NCI-H82 (cell line): ENCODE measurements at regions not wholly inside any gene's neighbourhood (a gene's known extent, or its start where the extent isn't known, plus 50 kb on each side); places are given as distances from the start of the nearest gene placed in this dataset.
A peak's percentile ranks its signal among the peaks of the same experiment; 100 is the strongest.

Experiments
- DNase-seq: peaks from one replicate; lab custom pipeline; 2025; lab: John Stamatoyannopoulos, UW

- DNase-seq: no peak
Measured at GRCh38 chr16:52101246-52101645, 445.7 kb downstream of the TOX3 start.

GRCh38 chr16:52099382-52099781 lies 447.6 kb downstream of the TOX3 start:
- DNase-seq: no peak

- DNase-seq: peak; percentile 15
Measured at GRCh38 chr16:52095471-52095870, 451.5 kb downstream of the TOX3 start.

GRCh38 chr16:52092126-52092525 lies 454.8 kb downstream of the TOX3 start:
- DNase-seq: no peak

GRCh38 chr16:52090080-52090479 lies 456.9 kb downstream of the TOX3 start:
- no peak for DNase-seq

GRCh38 chr16:52089476-52089875 lies 457.5 kb downstream of the TOX3 start:
- no peak for DNase-seq

- DNase-seq: no peak
Measured at GRCh38 chr16:52086901-52087300, 460.0 kb downstream of the TOX3 start.

GRCh38 chr16:52078716-52079655 lies 468.0 kb downstream of the TOX3 start:
- DNase-seq: no peak

- no peak for DNase-seq
Measured at GRCh38 chr16:52077607-52078006, 469.3 kb downstream of the TOX3 start.

- no peak for DNase-seq
Measured at GRCh38 chr16:52076801-52077201, 470.1 kb downstream of the TOX3 start.

- no peak for DNase-seq
Measured at GRCh38 chr16:52076332-52076731, 470.6 kb downstream of the TOX3 start.

- peak; percentile 2 for DNase-seq
Measured at GRCh38 chr16:52074133-52074532, 472.8 kb downstream of the TOX3 start.

- no peak for DNase-seq
Measured at GRCh38 chr16:52073024-52073423, 473.9 kb downstream of the TOX3 start.

GRCh38 chr16:52071101-52071500 lies 475.8 kb downstream of the TOX3 start:
- DNase-seq: no peak

GRCh38 chr16:52070341-52071057 lies 476.4 kb downstream of the TOX3 start:
- no peak for DNase-seq

GRCh38 chr16:52069866-52070265 lies 477.1 kb downstream of the TOX3 start:
- DNase-seq: peak; percentile 57

GRCh38 chr16:52068447-52069074 lies 478.4 kb downstream of the TOX3 start:
- DNase-seq: peak; percentile 70

- DNase-seq: no peak
Measured at GRCh38 chr16:52066962-52067361, 480.0 kb downstream of the TOX3 start.

GRCh38 chr16:52056259-52056658 lies 490.7 kb downstream of the TOX3 start:
- DNase-seq: no peak

GRCh38 chr16:52055381-52055780 lies 491.6 kb downstream of the TOX3 start:
- no peak for DNase-seq

GRCh38 chr16:52054326-52054725 lies 492.6 kb downstream of the TOX3 start:
- DNase-seq: peak; percentile 32

GRCh38 chr16:52052818-52053217 lies 494.1 kb downstream of the TOX3 start:
- DNase-seq: no peak
